Esophagus squamous epithelium (tissue), 4 donors: ENCODE measurements at regions not wholly inside any gene's neighbourhood (a gene's known extent, or its start where the extent isn't known, plus 50 kb on each side); places are given as distances from the start of the nearest gene placed in this dataset.

ENCODE experiments used
- POLR2A ChIP-seq, 4 donors: fragments of 450-650 bp; IDR thresholded peaks; one replicate each; pipeline ENCODE4 v1.6.1; 2017; ENCODE audit warnings: antibody characterized with exemption in 4 of 4, mild to moderate bottlenecking in 4 of 4, moderate library complexity in 3 of 4
- TF ChIP-seq, protein P1 (sequence below), 6 experiments: fragments of 450-650 bp in 4 of 6; fragments of 200-600 bp in 2 of 6; sonication (generic) in 2 of 6; IDR thresholded peaks; one replicate each; pipeline ENCODE4 v1.5.1; 2016 to 2019; ENCODE audit warnings: antibody characterized with exemption in 6 of 6, mild to moderate bottlenecking in 4 of 6, moderate library complexity in 4 of 6

DNA sequence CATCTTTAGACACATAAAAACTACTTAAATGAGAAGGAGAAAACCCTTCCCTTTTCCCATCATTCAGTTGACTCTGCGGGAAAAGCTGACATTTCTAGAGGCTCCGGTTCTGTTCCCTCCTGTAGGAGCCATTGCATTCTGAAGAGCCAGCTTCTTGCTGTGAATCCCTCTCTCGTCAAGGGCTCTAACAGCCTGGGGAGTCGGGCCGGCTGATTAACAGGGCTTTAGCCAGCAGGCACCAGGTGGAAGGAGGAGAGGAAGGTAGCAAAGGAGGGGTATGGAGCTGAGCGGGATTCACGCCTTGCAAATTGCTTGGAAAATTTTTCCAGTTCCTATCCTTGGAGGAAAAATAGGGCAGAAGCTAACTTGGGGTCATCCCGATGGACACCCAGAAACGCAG is 108.3 kb upstream of the UBE2E1 start:
- TF ChIP-seq POLR2A (IDR thresholded peaks at IDR 0.05), result no peak
- TF ChIP-seq, protein P1, sequence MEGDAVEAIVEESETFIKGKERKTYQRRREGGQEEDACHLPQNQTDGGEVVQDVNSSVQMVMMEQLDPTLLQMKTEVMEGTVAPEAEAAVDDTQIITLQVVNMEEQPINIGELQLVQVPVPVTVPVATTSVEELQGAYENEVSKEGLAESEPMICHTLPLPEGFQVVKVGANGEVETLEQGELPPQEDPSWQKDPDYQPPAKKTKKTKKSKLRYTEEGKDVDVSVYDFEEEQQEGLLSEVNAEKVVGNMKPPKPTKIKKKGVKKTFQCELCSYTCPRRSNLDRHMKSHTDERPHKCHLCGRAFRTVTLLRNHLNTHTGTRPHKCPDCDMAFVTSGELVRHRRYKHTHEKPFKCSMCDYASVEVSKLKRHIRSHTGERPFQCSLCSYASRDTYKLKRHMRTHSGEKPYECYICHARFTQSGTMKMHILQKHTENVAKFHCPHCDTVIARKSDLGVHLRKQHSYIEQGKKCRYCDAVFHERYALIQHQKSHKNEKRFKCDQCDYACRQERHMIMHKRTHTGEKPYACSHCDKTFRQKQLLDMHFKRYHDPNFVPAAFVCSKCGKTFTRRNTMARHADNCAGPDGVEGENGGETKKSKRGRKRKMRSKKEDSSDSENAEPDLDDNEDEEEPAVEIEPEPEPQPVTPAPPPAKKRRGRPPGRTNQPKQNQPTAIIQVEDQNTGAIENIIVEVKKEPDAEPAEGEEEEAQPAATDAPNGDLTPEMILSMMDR (IDR thresholded peaks at IDR 0.05), result no peak
